ENCODE measurements at regions not wholly inside any gene's neighbourhood (a gene's known extent, or its start where the extent isn't known, plus 50 kb on each side); places are given as distances from the start of the nearest gene placed in this dataset.

GRCh38 chr20:48348022-48348421 lies 479.8 kb downstream of the PREX1 start (continued):
- no peak for TF ChIP-seq ZNF687 (IDR thresholded peaks at IDR 0.05)
- no peak for TF ChIP-seq JUND (IDR thresholded peaks at IDR 0.05; ENCODE audit: low read depth, low read length)
- TF ChIP-seq TAF1 (IDR thresholded peaks at IDR 0.05; ENCODE audit: borderline replicate concordance, low read depth, low read length), result no peak

- ChIA-PET SMC1A (ENCODE audit: uncharacterized antibody, unreplicated experiment) (interaction anchor here (0.9 to 1.1 kb wide), 3 partner anchors 9 to 16 kb away, joined by 3 to 6 read pairs (median 3); no protein-coding TSS in a partner anchor), RAD21 (ENCODE audit: unreplicated experiment) (no interaction called here), CTCF (interaction anchor here (2.8 kb wide), 1 partner anchor 12 kb away, joined by 9 read pairs; no protein-coding TSS in a partner anchor), POLR2A (no interaction called here)
- H2AFZ ChIP-seq (ENCODE audit: control insufficient read depth, low read depth, low read length), result no peak overlapping the region
- peaks cover 22% of the 10 kb centered on the region for H3K4me1 ChIP-seq (ENCODE audit: control insufficient read depth, insufficient read depth, low read length)
- H3K9me3 ChIP-seq (replicated peaks; ENCODE audit: control insufficient read depth, insufficient read depth, low read length), result no peaks in the 10 kb centered on the region
- no peak for DNase-seq (ENCODE audit: low read depth, low spot score)
- in situ Hi-C loops (cut with MboI), result no loop called here
- H3K79me2 ChIP-seq (ENCODE audit: control insufficient read depth, insufficient read depth, low read length), result no peaks in the 10 kb centered on the region
- H4K20me1 ChIP-seq (ENCODE audit: control insufficient read depth, insufficient read depth), result no peaks in the 10 kb centered on the region
- H3K9ac ChIP-seq (ENCODE audit: control insufficient read depth, insufficient read depth, low read length), result no peak overlapping the region
- intact Hi-C loops (cut with micrococcal nuclease; ENCODE audit: unreplicated experiment), result no loop called here
- WGBS (ENCODE audit: insufficient coverage, insufficient replicate concordance, low lambda C conversion rate, missing lambda C conversion rate), result 81% methylated on average over 26 of the region's 28 CpGs
- no TSS peak for BruUV-seq (replicated peaks)
- no peak overlapping the region for H3K27ac ChIP-seq (ENCODE audit: control insufficient read depth, insufficient read depth)
- no peaks in the 10 kb centered on the region for H3K36me3 ChIP-seq (ENCODE audit: control insufficient read depth in 2 of 2, insufficient read depth in 2 of 2, low read length in 1 of 2)
- ATAC-seq, result no peak
- no peak for FAIRE-seq
- no peak overlapping the region for H3K4me2 ChIP-seq (ENCODE audit: control insufficient read depth, insufficient read depth)
- TF ChIP-seq HDGF (IDR thresholded peaks at IDR 0.05) (no peak), POLR2AphosphoS5 (IDR thresholded peaks at IDR 0.05; ENCODE audit: low read length) (no peak), SIN3A (IDR thresholded peaks at IDR 0.05; ENCODE audit: low read depth, low read length) (no peak), RELA (IDR thresholded peaks at IDR 0.05; ENCODE audit: borderline replicate concordance, partially characterized antibody) (no peak), ZNF687 (IDR thresholded peaks at IDR 0.05) (no peak)
- H3K4me3 ChIP-seq, result no peak overlapping the region
- no peaks in the 10 kb centered on the region for H3K27me3 ChIP-seq (replicated peaks in 1 of 2; ENCODE audit: control insufficient read depth in 2 of 2, insufficient read depth in 2 of 2, low read length in 1 of 2)
These were observed 484.8 kb downstream of the PREX1 start for GRCh38 chr20:48342822-48343513.
